ENCODE measurements at regions not wholly inside any gene's neighbourhood (a gene's known extent, or its start where the extent isn't known, plus 50 kb on each side); places are given as distances from the start of the nearest gene placed in this dataset.
"Not testable (repeated sequence)": the region's sequence is repeated elsewhere in the genome, so short reads cannot be mapped to it uniquely, and the experiment has no call there.

DNA sequence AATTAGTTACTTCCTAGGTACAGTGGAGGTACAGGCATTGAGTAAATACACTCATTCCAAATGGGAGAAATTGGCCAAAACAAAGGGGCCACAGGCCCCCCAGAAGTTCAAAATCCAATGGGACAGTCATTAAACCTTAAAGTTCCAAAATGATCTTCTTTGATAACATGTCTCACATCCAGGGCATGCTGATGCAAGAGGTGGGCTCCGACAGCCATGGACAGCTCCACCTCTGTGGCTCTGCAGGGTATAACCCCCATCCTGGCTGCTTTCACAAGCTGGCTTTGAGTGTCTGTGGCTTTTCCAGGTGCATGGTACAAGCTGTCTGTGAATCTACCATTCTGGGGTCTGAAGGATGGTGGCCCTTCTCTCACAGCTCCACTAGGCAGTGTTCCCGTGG, 488.7 kb downstream of the DCDC2C start:
- no peak overlapping the region for H3K4me3 ChIP-seq (ENCODE audit: low read length)
- no peak for DNase-seq (ENCODE audit: low read depth)
- TF ChIP-seq CTCF (IDR thresholded peaks at IDR 0.05; ENCODE audit: insufficient read depth, low read depth, low read length, missing control alignments), result no peak

GRCh38 chr2:4214444-4215205, 511.2 kb downstream of the DCDC2C start:
- peak; percentile 14 for DNase-seq (ENCODE audit: low read depth)
- no peak overlapping the region for H3K4me3 ChIP-seq (ENCODE audit: low read length)
- TF ChIP-seq CTCF (IDR thresholded peaks at IDR 0.05; ENCODE audit: insufficient read depth, low read depth, low read length, missing control alignments), result no peak

DNA sequence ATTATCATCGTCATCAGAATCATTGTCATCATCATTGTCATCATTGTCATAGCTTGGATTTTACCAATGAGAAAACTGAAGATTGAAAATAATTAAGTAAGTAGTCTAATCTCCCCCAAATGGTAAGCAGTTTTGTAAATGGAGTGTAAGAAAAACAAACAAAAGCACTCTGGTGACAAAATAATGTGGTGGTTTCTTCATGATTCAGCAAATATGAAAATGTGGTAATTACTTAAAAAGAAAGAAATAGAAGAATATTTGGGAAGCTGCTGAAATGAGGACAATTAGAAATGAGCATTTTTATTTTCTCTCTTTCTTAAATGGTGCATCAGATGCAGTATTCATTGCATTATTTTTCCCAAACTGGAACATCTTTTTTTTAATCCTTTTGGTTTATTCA, 514.4 kb downstream of the DCDC2C start:
- H3K4me3 ChIP-seq (ENCODE audit: low read length), result no peak overlapping the region
- DNase-seq (ENCODE audit: low read depth), result no peak
- no peak for TF ChIP-seq CTCF (IDR thresholded peaks at IDR 0.05; ENCODE audit: insufficient read depth, low read depth, low read length, missing control alignments)

- DNase-seq (ENCODE audit: low read depth), result no peak
- no peak for TF ChIP-seq CTCF (IDR thresholded peaks at IDR 0.05; ENCODE audit: insufficient read depth, low read depth, low read length, missing control alignments)
- no peak overlapping the region for H3K4me3 ChIP-seq (ENCODE audit: low read length)
Observed at GRCh38 chr2:4219101-4219500, 515.7 kb downstream of the DCDC2C start.

GRCh38 chr2:4219571-4219970, 516.2 kb downstream of the DCDC2C start:
- TF ChIP-seq CTCF (IDR thresholded peaks at IDR 0.05; ENCODE audit: insufficient read depth, low read depth, low read length, missing control alignments), result no peak
- no peak overlapping the region for H3K4me3 ChIP-seq (ENCODE audit: low read length)
- DNase-seq (ENCODE audit: low read depth), result no peak

DNA sequence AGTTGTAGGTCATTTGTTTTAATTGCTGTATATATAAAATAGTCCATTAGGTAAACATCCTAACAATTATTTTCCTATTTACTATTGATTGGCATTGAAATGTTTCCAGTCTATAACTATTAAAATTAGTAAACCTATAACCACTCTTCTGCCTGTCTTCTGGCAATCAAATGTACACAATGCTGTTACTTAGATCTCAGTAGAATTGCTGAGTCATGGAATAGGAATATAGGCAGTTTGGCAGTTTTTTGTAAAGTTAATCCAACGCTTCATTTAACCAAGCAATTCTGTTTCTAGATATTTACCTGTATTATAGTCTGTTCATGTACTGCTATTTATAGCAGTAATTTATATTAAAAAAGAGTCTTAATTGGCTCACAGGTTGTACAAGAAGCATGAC, 518.1 kb downstream of the DCDC2C start:
- no peak overlapping the region for H3K4me3 ChIP-seq (ENCODE audit: low read length)
- no peak for TF ChIP-seq CTCF (IDR thresholded peaks at IDR 0.05; ENCODE audit: insufficient read depth, low read depth, low read length, missing control alignments)
- no peak for DNase-seq (ENCODE audit: low read depth)

- no peak for TF ChIP-seq CTCF (IDR thresholded peaks at IDR 0.05; ENCODE audit: insufficient read depth, low read depth, low read length, missing control alignments)
- no peak overlapping the region for H3K4me3 ChIP-seq (ENCODE audit: low read length)
- no peak for DNase-seq (ENCODE audit: low read depth)
Observed at GRCh38 chr2:4221845-4222244, 518.5 kb downstream of the DCDC2C start.

DNA sequence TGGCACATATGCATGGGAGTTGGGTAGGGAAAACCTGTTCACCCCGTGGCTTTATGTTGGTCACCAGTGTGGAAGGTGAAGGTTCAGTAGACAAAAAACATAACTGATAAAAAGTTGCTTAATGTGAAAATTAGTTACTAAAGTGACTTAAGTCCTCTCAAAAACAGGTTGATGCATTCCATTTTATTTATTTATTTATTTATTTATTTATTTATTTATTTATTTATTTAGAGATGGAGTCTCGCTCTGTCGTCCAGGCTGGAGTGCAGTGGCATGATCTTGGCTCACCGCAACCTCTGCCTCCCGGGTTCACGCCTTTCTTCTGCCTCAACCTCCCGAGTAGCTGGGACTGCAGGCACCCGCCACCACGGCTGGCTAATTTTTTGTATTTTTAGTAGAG, 541.0 kb downstream of the DCDC2C start:
- DNase-seq (ENCODE audit: low read depth); H3K4me3 ChIP-seq (ENCODE audit: low read length): not testable (repeated sequence)

Measured in epithelial cell of esophagus (primary cell).